GM10266 (cell line): ENCODE measurements at regions not wholly inside any gene's neighbourhood (a gene's known extent, or its start where the extent isn't known, plus 50 kb on each side); places are given as distances from the start of the nearest gene placed in this dataset.

Experiments
- DNase-seq: peaks from one replicate; pipeline ENCODE4 v3.0.0; 2012; ENCODE audit errors: extremely low spot score
- CTCF ChIP-seq: IDR thresholded peaks from 2 replicates; pipeline ENCODE4 v1.5.1; 2012; ENCODE audit warnings: mild to moderate bottlenecking, low read depth; ENCODE audit not compliant: control insufficient read depth, insufficient read depth; ENCODE audit errors: missing control alignments

GRCh38 chr2:223457301-223457700 lies 144.9 kb downstream of the SCG2 start:
- no peak for DNase-seq
- no peak for TF ChIP-seq CTCF

GRCh38 chr2:223459328-223459939 lies 142.7 kb downstream of the SCG2 start:
- peak; percentile 30 for TF ChIP-seq CTCF

GRCh38 chr2:223460209-223460608 lies 142.0 kb downstream of the SCG2 start:
- no peak for TF ChIP-seq CTCF
- no peak for DNase-seq

More at GRCh38 chr2:223459328-223459939, 142.7 kb downstream of the SCG2 start:
- no peak for DNase-seq

- no peak for TF ChIP-seq CTCF
- DNase-seq: no peak
These were observed 141.4 kb downstream of the SCG2 start for GRCh38 chr2:223460774-223461211.

- no peak for TF ChIP-seq CTCF
- DNase-seq: no peak
These were observed 138.1 kb downstream of the SCG2 start for GRCh38 chr2:223464071-223464470.

GRCh38 chr2:223465793-223466192 lies 136.4 kb downstream of the SCG2 start:
- no peak for DNase-seq
- TF ChIP-seq CTCF: no peak

- TF ChIP-seq CTCF: no peak
- DNase-seq: no peak
These were observed 135.0 kb downstream of the SCG2 start for GRCh38 chr2:223467196-223467595.
